Stimulated activated memory B cell treated with anti-CD40 and anti-IgM and Interleukin-4, amounts not matched to agents 10 μg/mL and 1 μg/mL and 100 μg/mL, for 72 hours (primary cell): ENCODE measurements at regions not wholly inside any gene's neighbourhood (a gene's known extent, or its start where the extent isn't known, plus 50 kb on each side); places are given as distances from the start of the nearest gene placed in this dataset.
"Not testable (repeated sequence)": the region's sequence is repeated elsewhere in the genome, so short reads cannot be mapped to it uniquely, and the experiment has no call there.

ENCODE experiments used
- ATAC-seq: fragments of 150-1000 bp; cut with Tn5 transposase; 2 replicates; pipeline ENCODE4 v1.10.0; 2021
- H3K27ac Mint-ChIP-seq: one replicate; pipeline ENCODE4 v1.8.0; 2022; ENCODE audit warnings: mild to moderate bottlenecking, mixed read lengths
- H3K27me3 Mint-ChIP-seq: one replicate; pipeline ENCODE4 v1.8.0; 2022; ENCODE audit warnings: mixed read lengths
- H3K36me3 Mint-ChIP-seq: one replicate; pipeline ENCODE4 v1.8.0; 2022; ENCODE audit warnings: mixed read lengths
- H3K4me1 Mint-ChIP-seq: one replicate; pipeline ENCODE4 v1.8.0; 2022; ENCODE audit warnings: mixed read lengths
- H3K4me3 Mint-ChIP-seq: one replicate; pipeline ENCODE4 v1.8.0; 2022; ENCODE audit warnings: mild to moderate bottlenecking, moderate library complexity, mixed read lengths
- H3K9me3 Mint-ChIP-seq: one replicate; pipeline ENCODE4 v1.8.0; 2022; ENCODE audit warnings: mixed read lengths

DNA sequence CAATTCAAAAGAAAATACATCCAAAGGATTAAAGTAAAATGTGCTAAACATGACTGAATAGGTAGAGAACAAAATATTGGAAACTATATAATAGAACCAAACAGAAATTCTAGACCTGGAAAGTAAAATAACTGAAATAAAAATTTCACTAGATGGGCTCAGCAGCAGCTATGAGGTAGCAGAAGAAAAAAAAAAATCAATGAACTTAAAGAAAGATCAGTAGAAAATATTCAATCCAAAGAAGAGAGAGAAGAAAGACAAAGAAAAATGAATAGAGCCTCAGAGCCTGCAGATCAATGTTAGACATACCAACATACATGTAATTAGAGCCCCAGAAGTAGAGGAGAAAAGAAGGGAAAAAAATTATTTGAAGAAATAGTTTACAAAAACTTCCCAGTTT is 129.6 kb upstream of the RNF32 start:
- Mint-ChIP-seq H3K9me3 (peaks cover 25% of the 10 kb centered on the region), H3K27me3 (peaks cover 32% of the 10 kb centered on the region), H3K4me1 (no peaks in the 10 kb centered on the region), H3K4me3 (no peak overlapping the region), H3K36me3 (peaks cover 7% of the 10 kb centered on the region), H3K27ac (no peak overlapping the region)
- no peak for ATAC-seq

DNA sequence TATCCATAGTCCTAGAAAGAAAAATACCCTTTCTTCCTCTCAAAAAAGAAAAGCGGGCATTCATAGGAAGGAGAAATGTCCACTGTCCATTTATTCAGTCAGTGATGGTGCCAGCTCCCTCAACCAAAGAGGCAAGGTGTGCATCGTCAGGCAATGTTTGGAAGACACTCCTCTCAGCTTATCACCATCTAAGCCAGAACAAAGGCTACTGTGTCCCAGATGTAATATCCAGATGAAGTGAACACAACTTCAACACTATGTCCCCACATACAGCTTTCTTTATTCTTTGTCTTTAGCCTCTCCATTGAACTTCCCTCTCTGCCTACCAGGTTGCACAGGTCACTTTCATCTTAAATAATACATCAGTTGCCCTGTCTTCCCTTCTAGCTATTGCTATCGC is 131.4 kb upstream of the RNF32 start:
- H3K36me3 Mint-ChIP-seq = peaks cover 7% of the 10 kb centered on the region
- H3K4me1 Mint-ChIP-seq = no peaks in the 10 kb centered on the region
- no peak for ATAC-seq
- H3K4me3 Mint-ChIP-seq = no peak overlapping the region
- no peak overlapping the region for H3K27ac Mint-ChIP-seq
- H3K9me3 Mint-ChIP-seq = peaks cover 21% of the 10 kb centered on the region
- peaks cover 41% of the 10 kb centered on the region for H3K27me3 Mint-ChIP-seq

DNA sequence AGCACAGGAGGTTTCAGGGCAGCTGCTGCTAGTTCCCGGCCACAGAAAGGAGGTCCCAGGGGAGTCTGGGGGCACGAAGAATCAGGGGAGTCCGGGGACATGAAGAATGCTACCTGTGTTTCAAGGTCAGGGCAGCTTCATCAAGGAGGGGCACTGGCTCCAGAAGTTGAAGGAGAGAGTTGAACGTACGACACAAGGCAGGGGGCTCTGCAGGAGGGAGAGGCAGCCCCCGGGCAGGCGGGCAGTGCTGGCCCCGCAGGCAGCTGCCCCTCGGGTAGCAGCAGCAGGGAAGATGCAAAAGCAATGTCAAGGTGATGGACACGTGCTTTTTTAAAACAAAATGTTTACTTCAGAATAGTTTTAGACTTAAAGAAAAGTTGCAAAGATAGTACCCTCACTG is 134.7 kb upstream of the RNF32 start:
- H3K9me3 Mint-ChIP-seq = peaks cover 12% of the 10 kb centered on the region
- H3K27me3 Mint-ChIP-seq = peaks cover 28% of the 10 kb centered on the region
- no peak overlapping the region for H3K27ac Mint-ChIP-seq
- H3K36me3 Mint-ChIP-seq = peaks cover 2% of the 10 kb centered on the region
- H3K4me1 Mint-ChIP-seq = no peaks in the 10 kb centered on the region
- ATAC-seq = no peak
- H3K4me3 Mint-ChIP-seq = no peak overlapping the region

DNA sequence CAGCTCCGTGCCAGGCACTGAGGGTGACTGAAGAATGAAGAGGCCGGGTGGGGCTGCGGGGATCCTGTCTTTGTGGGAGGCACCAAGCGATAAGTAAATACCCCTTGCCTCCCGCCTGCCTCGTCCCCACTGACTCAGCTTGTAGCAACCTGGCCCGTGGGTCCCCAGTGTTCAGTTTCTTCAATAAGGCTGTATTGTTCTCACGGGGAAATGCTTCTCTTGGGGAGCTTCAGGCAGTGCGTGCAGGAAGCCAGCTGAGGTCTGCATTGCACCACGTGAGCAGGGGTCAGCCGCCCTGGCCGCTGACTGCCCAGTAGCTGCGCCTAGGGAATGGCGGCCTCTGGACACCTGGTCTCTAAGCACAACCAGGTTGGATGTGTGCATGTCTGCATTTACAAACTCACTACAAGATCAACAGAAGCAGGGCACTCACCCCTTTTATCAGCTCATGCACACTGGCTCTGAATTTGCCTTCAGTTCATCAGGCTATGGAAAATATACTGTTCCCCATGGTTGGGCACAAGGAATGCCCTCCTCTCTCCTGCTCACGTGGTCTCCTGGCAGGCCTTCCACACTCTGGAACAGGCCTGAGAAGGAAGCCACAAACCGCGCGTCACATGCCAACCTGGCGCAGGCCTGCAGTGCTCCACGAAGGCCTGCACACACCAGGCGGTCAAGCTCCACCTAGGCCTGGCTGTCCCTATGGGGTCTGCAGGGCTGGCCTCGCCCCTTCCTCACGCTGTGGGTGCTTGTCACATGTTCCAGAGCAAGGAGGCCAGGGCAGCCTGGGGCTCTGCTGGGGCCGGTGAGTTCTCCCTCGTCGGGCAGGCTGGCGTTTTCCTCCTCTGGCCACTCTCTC is 135.7 kb upstream of the RNF32 start:
- ATAC-seq = no peak
- H3K36me3 Mint-ChIP-seq = no peaks in the 10 kb centered on the region
- H3K27me3 Mint-ChIP-seq = peaks cover 28% of the 10 kb centered on the region

DNA sequence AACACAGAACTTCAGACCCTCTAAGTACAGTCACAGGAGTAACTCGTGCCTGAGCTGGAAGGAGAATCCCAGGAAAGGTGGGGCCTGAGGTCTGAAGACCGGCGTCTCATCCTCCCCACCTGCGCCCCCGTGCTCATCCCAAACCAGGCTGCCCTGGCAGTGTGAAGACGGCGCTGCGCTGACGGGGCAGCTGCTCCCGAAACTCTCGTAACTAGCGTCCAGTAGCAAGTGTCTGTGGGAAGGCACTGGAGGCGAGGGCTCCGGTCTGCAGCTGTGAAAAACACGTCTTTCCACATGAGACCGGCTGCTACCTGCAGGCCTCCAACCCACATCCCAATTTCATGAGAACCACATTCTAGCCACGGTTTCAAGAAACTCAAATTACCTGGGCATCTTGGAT is 136.6 kb upstream of the RNF32 start:
- peaks cover 28% of the 10 kb centered on the region for H3K27me3 Mint-ChIP-seq
- H3K36me3 Mint-ChIP-seq = no peaks in the 10 kb centered on the region
- H3K4me1 Mint-ChIP-seq = no peaks in the 10 kb centered on the region
- H3K9me3 Mint-ChIP-seq = peaks cover 6% of the 10 kb centered on the region
- H3K27ac Mint-ChIP-seq = no peak overlapping the region
- no peak for ATAC-seq
- no peak overlapping the region for H3K4me3 Mint-ChIP-seq

More for the DNA sequence above, 135.7 kb upstream of the RNF32 start:
- no peak overlapping the region for H3K27ac Mint-ChIP-seq
- H3K9me3 Mint-ChIP-seq = peaks cover 12% of the 10 kb centered on the region
- no peaks in the 10 kb centered on the region for H3K4me1 Mint-ChIP-seq
- H3K4me3 Mint-ChIP-seq = no peak overlapping the region

DNA sequence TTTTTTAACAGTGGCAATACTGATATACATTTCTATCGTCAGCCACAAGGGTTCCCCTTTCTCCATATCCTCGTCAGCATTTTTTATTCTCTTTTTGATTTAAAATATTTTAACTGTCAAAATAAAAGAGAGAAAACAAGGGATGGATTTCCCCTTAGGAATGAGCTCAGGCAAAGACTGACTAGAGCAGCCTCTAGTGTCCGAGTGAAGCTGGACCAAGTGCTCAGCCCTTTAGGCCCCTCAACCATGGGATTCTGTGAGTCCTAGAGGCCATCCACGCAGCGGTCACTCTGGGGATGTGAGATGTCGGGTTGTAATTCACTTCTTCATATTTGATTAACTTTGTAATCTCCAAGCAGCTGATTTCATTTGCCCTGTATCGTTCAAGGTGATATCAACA is 137.4 kb upstream of the RNF32 start:
- no peak overlapping the region for H3K4me3 Mint-ChIP-seq
- no peak overlapping the region for H3K27ac Mint-ChIP-seq
- H3K9me3 Mint-ChIP-seq = peaks cover 4% of the 10 kb centered on the region
- H3K4me1 Mint-ChIP-seq = no peaks in the 10 kb centered on the region
- no peak for ATAC-seq
- H3K27me3 Mint-ChIP-seq = peaks cover 28% of the 10 kb centered on the region
- H3K36me3 Mint-ChIP-seq = no peaks in the 10 kb centered on the region

DNA sequence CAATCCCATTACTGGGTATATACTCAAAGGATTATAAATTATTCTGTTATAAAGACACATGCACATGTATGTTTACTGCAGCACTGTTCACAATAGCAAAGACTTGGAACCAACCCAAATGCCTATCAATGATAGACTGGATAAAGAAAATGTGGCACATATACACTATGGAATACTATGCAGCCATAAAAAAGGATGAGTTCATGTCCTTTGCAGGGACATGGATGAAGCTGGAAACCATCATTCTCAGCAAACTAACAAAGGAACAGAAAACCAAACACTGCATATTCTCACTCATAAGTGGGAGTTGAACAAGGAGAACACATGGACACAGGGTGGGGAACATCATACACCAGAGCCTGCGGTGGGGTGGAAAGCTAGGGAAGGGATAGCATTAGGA is 138.8 kb upstream of the RNF32 start:
- H3K36me3 Mint-ChIP-seq, H3K9me3 Mint-ChIP-seq, H3K4me1 Mint-ChIP-seq, ATAC-seq, H3K27ac Mint-ChIP-seq, H3K4me3 Mint-ChIP-seq: not testable (repeated sequence)
- H3K27me3 Mint-ChIP-seq = peaks cover 27% of the 10 kb centered on the region

DNA sequence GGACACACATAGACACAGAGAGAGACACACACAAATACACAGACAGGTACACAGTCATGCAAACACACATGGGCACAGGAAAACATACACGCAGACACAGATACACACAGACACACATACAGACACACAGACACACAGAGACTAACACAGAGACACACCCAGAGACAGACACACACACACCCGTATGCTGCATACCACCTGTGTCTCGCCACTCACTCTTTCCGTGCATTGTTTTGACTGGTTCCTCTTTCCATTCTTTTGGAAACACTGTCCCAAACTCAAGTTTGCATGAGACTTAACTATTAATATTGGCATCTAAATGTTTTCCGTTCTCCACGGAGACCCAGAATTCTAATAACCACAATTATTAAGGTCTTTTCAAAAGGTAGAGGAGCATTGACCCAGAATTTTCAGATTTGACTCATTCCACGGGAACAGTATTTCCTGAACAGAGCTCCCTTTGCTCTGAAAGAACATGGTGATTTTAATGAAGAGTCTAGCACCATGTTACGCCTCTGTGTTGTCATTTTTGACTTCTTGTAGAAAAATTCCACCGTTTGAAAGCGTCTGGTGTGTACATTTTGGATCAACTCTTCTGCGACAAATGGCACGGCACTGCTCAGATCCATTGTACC is 141.2 kb upstream of the RNF32 start:
- Mint-ChIP-seq H3K4me3 (no peak overlapping the region), H3K36me3 (no peaks in the 10 kb centered on the region), H3K27ac (no peak overlapping the region), H3K4me1 (no peaks in the 10 kb centered on the region), H3K27me3 (peaks cover 3% of the 10 kb centered on the region), H3K9me3 (no peaks in the 10 kb centered on the region)
- ATAC-seq = peak; percentile 83

DNA sequence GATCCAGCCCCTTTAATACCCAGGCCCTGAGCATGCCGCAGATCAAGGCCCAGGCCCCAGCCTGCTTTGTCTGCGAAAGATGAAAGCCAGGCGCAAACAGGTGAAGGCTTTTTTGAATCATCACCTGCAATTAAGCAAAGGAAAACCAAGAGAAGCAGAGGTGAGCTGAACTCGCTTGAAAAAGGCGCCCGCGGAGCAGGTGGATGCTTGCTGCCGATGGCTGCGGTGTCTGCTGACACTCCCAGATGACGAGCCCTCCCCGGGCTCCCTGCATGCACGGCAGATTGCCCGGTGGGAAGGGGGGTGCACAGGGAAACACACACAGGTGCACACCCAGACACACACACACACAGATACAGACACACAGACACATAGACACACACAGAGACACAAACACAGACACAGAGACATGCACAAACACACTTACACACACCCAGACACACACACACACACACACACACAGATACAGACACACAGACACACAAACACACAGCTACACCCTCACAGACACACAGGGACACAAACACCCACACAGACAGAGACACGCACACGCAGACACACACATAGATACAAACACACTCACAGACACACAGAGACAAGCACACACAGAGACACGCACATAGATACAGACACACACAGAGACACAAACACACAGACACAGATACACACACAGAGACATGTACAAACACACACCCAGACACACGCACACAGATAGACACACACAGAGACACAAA is 142.6 kb upstream of the RNF32 start:
- ATAC-seq = no peak
- Mint-ChIP-seq H3K27ac (no peak overlapping the region), H3K36me3 (no peaks in the 10 kb centered on the region), H3K9me3 (no peaks in the 10 kb centered on the region), H3K27me3 (no peaks in the 10 kb centered on the region), H3K4me1 (no peaks in the 10 kb centered on the region), H3K4me3 (no peak overlapping the region)

DNA sequence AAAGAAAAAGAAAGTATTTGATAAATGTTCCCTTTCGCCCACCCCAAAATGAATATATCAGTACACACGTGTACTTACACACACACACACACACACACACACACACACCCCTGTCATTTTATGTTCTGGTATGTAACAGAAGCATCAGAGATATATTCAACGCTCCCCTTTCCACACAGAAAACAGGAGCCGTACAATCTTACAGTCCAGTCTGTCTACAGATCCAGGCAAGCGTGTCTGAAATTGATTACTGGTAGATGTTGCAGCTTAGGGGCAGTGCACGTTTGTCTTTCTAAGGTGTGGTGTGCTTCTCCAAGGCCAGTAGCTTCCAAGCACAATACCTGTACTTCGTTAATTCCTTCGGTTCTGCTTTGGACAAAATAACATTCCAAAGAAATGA is 143.7 kb upstream of the RNF32 start:
- no peaks in the 10 kb centered on the region for H3K4me1 Mint-ChIP-seq
- no peak overlapping the region for H3K27ac Mint-ChIP-seq
- H3K9me3 Mint-ChIP-seq = no peaks in the 10 kb centered on the region
- H3K36me3 Mint-ChIP-seq = no peaks in the 10 kb centered on the region
- no peak overlapping the region for H3K4me3 Mint-ChIP-seq
- H3K27me3 Mint-ChIP-seq = peaks cover 9% of the 10 kb centered on the region
- no peak for ATAC-seq

DNA sequence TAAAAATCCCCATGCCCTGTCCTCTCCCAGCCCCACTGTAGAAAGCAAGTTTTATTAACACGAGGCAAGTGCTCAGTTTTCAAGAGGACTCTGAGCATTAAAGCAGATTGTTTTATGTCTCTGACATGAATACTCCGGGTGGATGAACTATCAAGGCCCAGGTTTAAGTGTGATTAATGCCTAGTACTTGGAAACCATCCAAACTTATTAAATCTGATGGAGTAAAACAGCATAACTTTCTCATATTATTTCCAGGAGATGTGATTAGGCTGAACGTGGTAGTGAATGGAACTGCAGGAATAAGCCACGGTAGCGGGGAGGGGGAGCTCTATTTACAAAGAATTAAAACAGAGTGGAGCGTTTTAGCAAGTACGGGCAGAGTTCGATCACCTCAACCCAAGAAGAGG is 144.2 kb upstream of the RNF32 start:
- Mint-ChIP-seq H3K9me3 (no peaks in the 10 kb centered on the region), H3K36me3 (no peaks in the 10 kb centered on the region), H3K27ac (no peak overlapping the region), H3K27me3 (peaks cover 9% of the 10 kb centered on the region), H3K4me1 (no peaks in the 10 kb centered on the region), H3K4me3 (no peak overlapping the region)
- no peak for ATAC-seq

DNA sequence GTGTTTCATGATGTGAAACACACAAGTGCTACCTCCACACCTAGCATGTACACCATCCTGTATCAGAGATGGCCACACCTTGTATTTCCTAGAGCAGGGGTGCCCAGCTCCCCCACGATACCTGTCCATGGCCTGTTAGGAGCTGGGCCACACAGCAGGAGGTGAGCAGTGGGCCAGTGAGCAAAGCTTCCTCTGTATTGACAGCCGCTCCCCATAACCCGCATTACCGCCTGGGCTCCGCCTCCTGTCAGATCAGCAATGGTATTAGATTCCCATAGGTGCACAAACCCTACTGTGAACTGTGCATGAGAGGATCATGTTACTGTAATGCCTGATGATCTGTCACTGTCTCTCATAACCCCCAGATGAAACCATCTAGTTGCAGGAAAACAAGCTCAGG is 145.6 kb upstream of the RNF32 start:
- H3K27ac Mint-ChIP-seq = no peak overlapping the region
- H3K36me3 Mint-ChIP-seq = no peaks in the 10 kb centered on the region
- H3K4me1 Mint-ChIP-seq = no peaks in the 10 kb centered on the region
- H3K27me3 Mint-ChIP-seq = peaks cover 9% of the 10 kb centered on the region
- no peaks in the 10 kb centered on the region for H3K9me3 Mint-ChIP-seq
- H3K4me3 Mint-ChIP-seq = no peak overlapping the region
- ATAC-seq = no peak

DNA sequence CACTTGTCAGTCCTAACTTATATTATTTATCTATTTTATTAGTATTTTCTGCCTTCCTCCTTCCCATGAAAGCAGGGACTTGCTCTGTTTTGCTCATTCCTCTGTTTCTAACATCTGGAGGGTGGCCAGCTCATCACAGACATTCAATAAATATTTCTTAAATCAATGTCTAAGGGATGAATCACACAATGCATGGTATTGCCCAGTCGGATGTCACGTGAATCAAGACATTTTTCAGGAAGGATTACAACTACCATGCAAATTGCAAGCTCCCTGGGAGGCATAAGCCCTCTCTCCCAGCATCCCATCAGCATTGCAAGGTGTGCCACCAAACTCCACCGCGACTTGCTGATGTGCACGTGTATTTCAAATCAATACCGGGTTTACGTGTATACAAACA is 146.6 kb upstream of the RNF32 start:
- ATAC-seq = no peak
- Mint-ChIP-seq H3K4me1 (no peaks in the 10 kb centered on the region), H3K27ac (no peak overlapping the region), H3K9me3 (no peaks in the 10 kb centered on the region), H3K36me3 (no peaks in the 10 kb centered on the region), H3K4me3 (no peak overlapping the region), H3K27me3 (peaks cover 9% of the 10 kb centered on the region)

DNA sequence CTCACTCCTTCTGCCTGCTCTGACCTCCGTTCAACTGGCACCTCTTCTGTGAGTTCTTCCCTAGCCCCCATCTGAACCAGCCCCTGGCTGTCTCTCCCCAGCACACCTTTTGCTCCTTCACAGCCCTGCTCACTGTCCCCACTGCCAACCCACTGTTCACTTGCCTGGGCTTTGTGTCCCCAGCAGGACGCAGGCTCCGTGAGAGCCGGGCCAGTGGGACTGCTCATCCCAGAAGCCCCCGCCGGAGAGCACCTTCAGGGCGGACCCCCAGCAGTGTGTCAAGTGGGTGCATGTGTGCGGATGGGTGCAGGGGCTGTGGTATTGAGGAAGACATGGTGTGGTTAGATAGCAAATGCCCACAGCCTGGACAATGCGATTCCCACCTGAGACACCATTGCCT is 148.4 kb upstream of the RNF32 start:
- Mint-ChIP-seq H3K27me3 (peaks cover 9% of the 10 kb centered on the region), H3K4me3 (no peak overlapping the region), H3K36me3 (no peaks in the 10 kb centered on the region), H3K9me3 (no peaks in the 10 kb centered on the region), H3K4me1 (no peaks in the 10 kb centered on the region), H3K27ac (no peak overlapping the region)
- no peak for ATAC-seq

DNA sequence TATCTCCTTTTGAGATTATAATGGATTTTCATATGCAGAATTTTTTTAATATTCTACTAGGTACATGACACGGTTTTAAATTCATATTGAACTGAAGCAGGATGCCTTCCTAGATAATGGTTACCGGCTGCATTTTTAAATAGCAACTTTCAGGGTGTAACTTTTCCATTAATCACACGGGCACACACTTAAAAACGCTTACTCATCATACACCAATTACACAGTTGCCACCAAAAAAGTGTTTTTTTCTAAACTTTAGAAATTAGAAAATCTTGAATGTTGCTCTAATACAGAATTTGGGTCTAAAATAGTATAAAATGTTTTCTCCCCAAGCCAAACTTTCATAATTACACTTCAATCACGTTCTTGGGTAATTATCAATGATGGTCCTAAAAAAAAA is 149.1 kb upstream of the RNF32 start:
- H3K27ac Mint-ChIP-seq = no peak overlapping the region
- no peaks in the 10 kb centered on the region for H3K36me3 Mint-ChIP-seq
- H3K9me3 Mint-ChIP-seq = no peaks in the 10 kb centered on the region
- no peak for ATAC-seq
- H3K4me1 Mint-ChIP-seq = no peaks in the 10 kb centered on the region
- H3K4me3 Mint-ChIP-seq = no peak overlapping the region
- peaks cover 9% of the 10 kb centered on the region for H3K27me3 Mint-ChIP-seq
